Forelimb muscle (tissue), 1 donor: ENCODE measurements at regions not wholly inside any gene's neighbourhood (a gene's known extent, or its start where the extent isn't known, plus 50 kb on each side); places are given as distances from the start of the nearest gene placed in this dataset.

ENCODE experiments used
- DNase-seq: peaks from one replicate; pipeline ENCODE4 v3.0.0-alpha.2; 2013; ENCODE audit warnings: low read depth

GRCh38 chr3:159928071-159928491, 60.6 kb upstream of the IL12A start:
- no peak for DNase-seq

- no peak for DNase-seq
Measured at GRCh38 chr3:159928666-159929065, 60.0 kb upstream of the IL12A start.

GRCh38 chr3:159929171-159930141, 59.2 kb upstream of the IL12A start:
- DNase-seq, result no peak

- DNase-seq, result no peak
Measured at GRCh38 chr3:159934216-159934615, 54.4 kb upstream of the IL12A start.

GRCh38 chr3:159936541-159936940, 52.1 kb upstream of the IL12A start:
- no peak for DNase-seq

GRCh38 chr3:159937561-159938166, 51.0 kb upstream of the IL12A start:
- DNase-seq, result no peak

- DNase-seq, result no peak
Measured at GRCh38 chr3:159938714-159939113, 49.9 kb upstream of the IL12A start.
